HG03025 (cell line): ENCODE measurements at regions not wholly inside any gene's neighbourhood (a gene's known extent, or its start where the extent isn't known, plus 50 kb on each side); places are given as distances from the start of the nearest gene placed in this dataset.

Experiments used
- ATAC-seq: cut with Tn5 transposase; IDR thresholded peaks from one replicate; pipeline ENCODE4 v1.9.1; 2021; ENCODE audit warnings: mild to moderate bottlenecking, moderate library complexity; ENCODE audit not compliant: unreplicated experiment, low FRiP score

DNA sequence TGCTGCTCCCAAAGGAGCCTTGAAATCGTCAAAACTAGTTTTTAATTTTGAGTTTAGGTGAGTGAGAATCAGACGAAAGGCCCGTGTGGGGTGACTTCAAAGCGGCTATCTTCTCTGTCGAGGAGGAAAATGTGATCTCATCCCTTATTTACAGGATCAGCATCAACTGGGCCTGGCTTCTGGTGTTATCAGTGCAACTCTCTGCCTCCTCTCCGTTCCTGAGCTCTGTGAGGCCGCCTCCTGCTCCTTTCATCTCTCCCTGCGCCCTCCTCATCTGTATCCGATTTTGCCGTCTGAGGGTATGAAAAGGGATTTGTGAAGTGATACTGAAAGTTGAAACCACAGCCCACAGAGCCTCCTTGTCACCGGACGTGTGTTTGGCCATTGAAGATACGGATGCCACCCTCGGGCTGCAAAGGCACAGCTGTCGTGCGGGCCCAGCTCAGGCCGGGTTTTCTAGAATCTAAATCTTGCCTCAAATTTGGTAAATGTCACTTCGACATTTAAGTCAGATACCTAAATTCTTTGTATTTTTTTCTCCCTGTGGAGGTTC, 408.7 kb upstream of the ADARB2 start:
- no peak for ATAC-seq

DNA sequence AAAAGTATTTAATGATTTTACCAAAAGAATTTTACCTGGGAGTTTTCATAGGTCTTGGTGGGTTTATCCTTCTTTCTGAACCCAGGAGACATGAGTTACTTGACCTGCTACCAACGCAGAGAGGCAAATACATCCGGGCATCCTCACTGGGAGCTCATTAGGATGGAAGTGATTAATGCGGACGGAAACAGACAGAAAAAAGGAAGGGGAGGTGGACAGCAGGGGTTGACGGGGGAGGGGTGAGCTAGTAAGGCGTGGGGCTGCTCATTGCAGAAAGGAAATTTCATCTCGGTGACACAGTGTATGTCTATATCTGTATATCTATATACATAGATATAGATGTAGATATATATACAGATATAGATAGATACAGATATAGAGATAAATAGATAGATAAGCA, 408.2 kb upstream of the ADARB2 start:
- no peak for ATAC-seq

DNA sequence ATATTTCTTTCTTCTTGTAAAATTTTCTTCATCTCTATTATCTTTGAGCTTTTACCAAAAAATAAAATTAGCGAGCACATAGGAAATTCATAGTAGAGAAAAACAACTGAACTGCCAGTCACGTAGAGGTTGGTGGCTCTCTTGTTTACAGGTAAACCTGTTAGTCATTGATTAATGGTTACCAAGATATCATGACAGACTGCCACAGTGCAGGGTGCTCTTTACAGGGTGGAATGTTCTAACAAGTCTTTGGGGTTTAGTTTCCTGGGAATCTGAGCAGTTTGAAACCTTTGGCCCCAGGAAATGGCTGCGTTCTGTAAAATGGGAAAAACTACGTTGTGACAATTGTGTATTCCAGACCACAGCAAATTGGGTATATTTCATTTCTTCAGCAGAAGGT, 407.3 kb upstream of the ADARB2 start:
- ATAC-seq, result no peak

DNA sequence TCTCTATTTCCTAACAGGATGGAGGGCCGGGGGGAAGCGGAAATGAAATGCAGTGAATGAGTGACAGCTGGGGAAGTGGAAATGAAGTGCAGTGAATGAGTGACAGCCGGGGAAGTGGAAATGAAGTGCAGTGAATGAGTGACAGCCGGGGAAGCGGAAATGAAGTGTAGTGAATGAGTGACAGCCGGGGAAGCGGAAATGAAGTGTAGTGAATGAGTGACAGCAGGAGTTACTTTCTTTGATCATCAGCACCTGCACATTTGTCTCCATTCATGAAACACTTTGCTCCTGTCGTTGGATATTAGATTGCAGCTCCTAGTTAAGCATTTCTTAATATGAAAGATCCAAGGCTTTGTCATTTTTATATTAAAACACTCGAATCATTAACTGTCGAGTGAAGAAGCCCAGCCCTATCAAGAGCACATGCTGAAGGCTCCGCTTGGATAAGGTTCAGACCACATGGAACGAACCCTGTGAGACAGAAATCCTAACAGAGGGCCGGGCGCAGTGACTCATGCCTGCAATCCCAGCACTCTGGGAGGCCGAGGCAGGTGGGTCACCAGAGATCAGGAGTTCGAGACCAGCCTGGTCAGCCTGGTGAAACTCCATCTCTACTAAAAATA, 406.0 kb upstream of the ADARB2 start:
- ATAC-seq, result no peak

DNA sequence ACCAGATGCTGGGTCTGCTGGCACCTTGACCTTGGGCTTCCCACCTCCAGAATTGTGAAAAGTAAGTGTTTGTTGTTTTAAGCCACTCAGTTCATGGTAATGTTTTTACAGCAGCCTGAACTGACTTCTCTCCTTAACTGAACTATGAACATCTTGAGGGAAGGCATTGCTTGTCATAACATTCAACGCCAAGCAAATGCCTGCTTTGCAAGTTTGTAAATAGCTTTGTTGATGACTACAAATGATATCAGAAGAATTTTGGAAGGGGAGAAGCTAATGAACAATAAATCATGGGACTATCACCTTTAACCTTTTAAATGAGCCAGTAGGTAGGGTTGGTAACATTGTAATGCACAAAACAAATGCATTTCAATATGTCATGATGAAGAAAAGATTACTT, 402.4 kb upstream of the ADARB2 start:
- ATAC-seq, result no peak

DNA sequence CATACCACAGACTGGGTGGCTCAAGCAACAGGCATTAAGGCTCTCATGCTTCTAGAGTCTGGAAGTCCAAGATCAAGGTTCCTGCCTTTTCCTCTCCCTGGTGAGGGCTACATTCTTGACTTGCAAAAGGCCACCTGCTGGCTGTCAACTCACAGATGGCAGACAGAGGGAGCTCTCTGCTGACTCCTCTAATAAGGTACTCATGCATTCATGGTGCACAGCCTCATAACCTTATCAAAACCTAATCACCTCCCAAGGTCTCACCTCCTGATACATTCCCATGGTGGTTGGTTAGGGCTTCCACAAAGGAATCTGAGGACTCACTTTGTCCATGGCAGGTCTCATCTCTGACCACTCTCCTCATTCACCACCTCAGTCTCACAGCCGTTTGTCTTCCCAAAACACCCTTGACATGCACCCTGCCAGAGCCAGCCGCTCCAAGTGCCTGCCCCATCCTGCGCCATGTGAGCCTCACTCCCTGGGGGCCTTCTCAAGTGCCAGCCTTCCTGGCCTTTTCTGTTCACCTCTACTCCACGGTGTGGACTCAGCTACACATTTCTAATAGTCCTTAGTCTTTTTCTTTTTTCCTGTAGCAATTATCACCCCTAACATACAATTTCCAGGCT, 400.3 kb upstream of the ADARB2 start:
- no peak for ATAC-seq

DNA sequence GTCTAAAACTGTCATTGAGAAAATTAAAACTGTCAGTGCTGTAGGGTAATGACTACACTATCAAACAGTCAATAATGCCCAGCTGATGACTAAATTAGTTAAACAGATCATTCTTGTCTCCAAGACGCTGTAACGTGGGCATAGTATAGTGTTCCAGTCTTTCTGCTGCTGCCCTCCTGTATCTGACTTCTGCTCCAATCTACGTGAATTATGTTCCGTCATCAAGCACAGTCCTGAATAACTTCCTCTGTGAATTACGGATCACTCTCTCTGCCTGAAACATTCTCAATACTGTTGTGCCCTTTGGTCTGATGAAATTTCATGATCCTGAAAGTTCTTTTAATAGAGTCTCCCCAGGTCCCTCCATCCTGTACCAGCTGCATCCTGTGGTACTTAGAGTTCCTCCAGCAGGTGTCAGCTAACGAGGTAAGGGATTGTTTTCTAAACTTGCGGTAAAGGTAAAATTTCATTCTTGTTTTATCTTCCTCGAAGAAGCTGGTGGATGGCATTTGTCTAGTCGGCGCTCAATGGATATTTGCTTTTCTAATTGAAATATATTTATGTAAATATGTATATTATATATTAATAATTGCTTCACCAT, 393.5 kb upstream of the ADARB2 start:
- ATAC-seq, result no peak

DNA sequence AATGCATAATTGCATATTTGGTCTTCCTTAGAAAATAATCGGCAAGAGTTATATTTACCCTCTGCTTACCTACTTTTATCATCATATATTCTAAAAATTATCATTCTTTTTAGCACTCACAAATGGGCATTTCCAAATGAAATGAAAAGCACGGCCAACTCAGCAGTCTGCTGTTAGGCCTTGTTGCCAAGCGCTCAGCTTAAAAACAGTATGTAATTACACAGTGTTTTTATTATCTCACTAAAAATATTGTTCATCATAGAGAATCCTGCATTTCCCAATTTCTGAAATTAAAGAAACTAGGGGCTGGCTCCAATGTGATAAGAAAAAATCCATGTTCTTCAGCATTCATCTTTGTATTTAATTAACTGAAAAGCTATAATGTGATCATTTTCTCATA, 391.7 kb upstream of the ADARB2 start:
- ATAC-seq, result no peak

DNA sequence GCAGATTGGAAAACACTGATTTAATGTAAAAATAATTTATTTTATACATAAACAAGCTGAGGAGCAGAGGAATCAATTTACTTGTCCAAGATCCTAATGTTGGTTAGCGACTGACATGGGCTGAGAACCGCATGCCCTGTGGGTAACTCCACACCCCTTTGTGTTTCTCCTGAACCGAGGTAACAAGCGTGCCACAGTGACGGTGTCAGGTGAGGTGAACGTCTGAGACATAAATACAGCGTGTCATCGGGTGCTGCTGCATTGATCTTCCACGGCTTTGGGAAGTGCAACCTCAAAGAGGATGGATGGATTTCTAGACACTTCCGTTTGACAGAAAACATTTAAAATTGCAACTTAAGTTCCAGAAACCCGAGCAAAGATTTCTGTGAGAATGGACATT, 386.8 kb upstream of the ADARB2 start:
- no peak for ATAC-seq

DNA sequence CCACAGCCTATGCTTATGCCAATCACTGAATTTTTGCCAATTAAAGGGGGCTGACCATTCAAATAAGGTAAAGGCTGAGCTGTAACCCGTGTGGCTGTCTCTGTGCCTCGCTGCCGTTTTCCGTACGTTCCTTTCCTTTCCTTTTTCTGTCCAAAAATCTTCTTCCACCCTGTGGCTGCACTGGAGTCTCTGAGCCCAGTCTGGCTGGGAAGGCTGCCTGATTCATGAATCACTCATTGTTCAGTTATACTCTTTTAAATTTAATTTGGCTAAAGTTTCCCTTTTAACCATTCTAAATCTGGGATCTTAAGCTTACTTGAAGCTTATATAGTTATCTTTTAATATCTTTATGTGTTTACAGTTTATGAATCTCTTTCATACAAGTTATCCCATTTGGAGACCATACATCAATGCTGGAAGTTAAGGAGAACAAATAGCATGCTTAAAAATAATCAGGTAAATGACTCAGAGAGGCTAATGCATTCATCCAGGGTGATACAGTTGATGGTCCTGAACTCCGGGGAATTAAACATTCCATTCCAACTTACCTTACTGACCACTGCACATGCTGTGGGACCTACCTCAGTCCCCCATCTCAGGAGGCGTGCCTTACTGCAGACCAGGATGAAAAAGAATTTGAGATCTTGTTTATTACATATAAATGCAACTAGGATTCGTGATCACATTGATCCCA, 385.3 kb upstream of the ADARB2 start:
- ATAC-seq, result no peak

DNA sequence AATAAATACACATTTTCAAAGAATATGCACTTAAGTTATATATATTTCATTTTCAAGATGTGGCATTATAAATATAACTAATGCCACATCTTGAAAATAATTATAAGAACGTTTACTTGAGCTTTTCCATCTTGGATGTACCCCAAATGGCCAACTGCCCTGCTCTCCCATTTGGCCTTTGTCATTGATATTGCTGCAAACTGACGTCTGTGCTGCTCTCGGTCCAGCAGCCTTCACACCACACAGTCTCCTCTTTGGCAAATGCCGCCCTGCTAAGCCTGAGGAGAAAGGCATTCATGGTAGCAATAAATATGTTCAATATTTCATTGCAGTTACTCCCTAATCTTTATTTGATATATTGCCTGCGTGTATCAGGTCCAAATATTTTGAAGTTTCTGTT, 384.6 kb upstream of the ADARB2 start:
- no peak for ATAC-seq

DNA sequence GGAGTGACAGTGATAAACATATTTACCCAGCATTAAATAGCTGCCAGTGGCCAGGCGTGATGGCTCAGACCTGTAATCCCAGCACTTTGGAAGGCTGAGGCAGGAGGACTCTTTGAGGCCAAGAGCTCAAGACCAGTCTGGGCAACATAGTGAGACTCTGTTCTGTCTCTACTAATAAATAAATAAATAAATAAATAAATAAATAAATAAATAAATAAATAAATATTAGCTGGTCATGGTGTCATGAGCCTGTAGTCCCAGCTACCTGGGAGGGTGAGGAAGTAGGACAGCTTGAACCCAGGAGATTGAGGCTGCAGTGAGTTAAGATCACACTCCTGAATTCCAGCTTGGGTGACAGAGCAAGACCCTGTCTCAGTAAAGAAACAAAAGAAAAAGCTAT, 384.0 kb upstream of the ADARB2 start:
- ATAC-seq, result no peak

DNA sequence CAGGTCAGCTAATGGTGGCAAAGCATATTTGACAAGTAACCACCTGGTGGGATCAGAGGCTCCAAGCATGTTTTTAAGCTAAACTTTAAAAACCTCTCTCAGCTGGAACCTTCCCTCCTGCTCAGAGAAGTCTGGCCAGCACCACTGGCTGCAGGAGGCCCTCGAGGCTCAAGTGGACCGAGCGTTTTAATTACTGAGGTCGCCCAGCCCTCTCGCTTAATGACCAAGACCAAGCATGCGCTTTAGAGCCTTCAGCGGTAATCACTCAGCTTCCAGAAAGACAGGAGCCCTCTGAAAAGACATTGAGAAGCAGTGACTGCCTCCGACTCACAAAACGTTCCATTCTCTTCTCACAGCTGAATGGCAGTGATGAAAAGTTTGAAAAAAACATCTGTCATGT, 383.4 kb upstream of the ADARB2 start:
- no peak for ATAC-seq

DNA sequence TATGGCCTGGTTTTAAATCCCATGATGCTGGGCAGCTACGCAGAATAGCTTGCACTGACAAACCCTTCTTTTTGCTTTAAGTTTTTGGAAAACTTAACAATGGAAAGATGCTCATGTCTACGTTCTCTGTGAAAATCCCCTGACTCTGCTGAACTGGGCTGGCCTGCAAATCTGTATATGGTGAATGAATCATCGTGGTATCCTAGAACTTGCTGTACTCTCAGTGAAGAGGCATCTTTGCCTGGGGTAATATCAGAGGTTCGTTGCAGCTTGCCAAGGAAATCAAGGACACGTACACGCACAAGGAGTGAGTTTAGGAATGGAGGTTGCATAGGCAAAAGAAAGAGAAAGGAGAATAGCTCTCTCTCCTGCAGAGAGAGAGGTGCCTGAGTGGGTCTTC, 382.0 kb upstream of the ADARB2 start:
- ATAC-seq, result no peak

DNA sequence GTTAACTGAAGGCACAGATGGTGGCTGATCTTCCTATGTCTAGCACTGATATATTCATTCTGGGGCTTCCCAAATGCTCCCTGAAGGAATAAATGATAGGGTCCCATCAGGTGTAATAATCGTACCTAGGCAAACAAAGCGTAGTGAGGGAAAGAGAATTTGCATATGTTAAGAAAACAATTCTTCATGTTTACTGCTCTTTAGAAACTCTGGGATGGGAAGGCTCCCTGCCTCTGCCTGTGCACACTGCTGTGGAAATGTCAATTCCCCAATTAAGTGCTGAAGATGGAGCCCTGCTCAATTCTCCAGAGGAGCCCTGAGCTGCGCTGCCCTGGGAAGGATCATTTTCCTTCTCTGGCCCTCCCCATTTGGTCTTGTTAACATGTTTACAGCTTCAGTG, 380.9 kb upstream of the ADARB2 start:
- ATAC-seq, result no peak

DNA sequence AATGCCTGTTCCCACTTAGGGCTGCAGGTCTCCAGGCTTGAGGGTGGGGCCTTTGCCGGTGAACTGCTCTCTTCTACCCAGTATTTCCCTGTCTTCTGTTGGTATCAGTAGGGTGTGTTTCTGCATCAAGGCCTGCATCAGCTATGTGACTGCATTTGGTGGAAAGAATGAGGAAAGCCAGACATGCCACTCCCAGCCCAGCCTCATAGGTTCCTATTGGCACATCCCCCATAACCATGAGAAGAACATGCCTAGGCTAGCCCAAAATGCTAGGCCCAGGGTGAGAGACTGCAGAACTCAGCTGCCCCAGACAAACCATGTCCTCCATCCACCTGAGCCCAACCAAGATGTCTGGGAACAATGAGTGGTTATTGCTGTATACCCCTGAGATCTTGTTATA, 380.3 kb upstream of the ADARB2 start:
- ATAC-seq, result no peak

DNA sequence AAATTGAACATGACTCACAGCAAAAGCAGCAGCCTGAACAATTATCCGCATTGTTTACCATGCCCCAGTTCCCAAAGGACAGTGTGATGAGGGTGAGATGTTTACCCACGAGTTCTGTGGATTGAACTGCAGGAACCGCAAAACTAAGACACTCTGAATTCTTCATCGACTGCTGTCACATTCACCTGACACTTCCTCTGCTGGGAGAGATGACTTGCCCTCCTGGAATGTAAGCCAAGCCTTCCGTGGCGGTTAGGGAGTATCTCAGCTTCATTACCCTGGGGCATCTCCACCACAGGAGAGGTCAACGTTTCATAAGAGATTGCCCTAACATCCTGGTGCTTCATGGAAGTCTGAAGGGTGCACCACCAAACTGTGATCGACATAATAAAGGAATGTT, 374.6 kb upstream of the ADARB2 start:
- ATAC-seq, result no peak

DNA sequence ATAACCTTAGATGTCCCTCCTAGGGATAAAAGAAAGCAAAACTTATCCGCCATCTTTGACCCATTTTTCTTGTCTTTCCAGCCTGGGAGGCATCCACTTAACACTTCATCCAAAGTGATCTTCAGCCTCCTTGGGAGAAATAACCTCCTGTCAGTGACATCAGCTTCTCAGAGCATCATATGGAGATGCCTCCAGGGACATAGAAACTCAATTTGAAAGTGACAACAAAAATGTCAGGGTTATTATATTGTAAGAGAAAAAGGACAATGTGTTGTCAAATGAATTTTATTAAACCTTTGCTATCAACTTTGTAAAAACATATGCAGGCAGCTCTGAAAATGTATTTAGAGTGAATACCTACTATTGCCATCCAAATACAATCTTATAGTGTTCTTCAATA, 371.2 kb upstream of the ADARB2 start:
- ATAC-seq, result no peak

DNA sequence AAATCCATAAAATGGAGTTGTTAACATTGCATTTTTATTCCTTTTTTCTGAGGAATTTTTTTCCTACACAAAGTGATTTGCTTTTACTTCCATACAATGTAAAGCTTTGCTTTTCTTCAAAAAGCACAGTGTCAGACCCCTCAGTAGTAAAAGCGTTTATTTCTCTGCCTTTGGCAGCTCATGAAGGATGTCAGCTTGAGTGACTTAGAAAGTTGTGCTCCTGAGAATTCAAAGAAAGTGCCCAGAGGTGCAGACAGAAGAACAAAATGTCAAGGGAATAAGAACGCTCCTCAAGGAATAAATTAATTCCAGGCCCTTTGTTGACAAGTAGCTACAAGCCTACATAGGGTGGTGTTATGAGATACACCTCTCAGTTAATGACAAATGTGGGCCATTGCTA, 369.3 kb upstream of the ADARB2 start:
- ATAC-seq, result no peak

DNA sequence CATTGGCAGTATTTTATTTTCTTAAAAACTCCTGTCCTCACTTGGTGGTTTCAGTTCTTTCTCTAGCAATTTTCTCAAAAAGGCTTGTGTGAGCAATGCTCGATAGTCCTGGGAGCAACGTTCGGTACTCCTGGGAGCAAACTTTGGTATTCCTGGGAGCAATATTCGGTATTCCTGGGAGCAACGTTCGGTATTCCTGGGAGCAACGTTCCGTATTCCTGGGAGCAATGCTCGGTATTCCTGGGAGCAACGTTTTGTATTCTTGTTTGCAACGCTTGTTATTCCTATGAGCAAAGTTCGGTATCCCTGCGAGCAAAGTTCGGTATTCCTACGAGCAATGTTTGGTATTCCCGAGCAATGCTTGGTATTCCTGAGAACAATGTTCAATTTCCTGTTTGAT, 362.0 kb upstream of the ADARB2 start:
- no peak for ATAC-seq

DNA sequence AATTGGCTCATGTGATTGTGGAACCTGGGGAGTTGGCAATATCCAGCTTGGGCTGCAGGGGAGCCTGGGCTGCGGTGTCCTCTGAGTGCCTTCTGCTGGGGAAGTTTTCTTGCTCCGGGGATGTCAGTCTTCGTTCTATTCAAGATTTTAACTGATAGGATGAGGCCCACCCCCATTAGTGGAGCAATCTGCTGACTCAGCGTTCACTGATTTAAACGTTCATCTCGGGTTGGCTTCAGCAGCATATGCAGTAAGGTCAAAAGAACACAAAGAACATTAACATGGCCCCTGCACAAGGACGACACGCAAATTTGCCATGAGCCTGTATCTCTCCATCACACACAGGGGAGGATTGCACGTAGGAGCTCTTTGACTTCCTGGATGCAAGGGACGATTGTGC, 360.6 kb upstream of the ADARB2 start:
- ATAC-seq, result no peak

DNA sequence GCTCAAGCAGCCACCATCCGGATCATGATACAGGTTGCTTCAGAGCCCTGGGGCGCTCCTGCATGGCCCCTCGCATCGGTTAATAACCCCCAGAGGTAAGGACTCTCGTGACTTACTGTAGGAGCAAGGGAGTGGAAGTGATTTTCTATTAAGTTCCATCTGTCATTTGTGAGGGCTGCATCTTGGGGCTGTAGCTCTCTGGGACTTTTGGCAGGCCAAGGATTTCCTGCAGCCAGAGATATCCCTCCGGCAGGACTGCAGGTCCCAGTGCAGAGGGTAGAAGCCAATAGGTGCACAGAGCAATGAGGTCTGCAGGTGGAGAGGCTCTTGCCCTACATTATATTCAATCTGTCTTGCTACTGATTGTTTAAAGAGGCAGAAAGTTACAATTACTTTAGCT, 356.8 kb upstream of the ADARB2 start:
- no peak for ATAC-seq
